ENCODE measurements at regions not wholly inside any gene's neighbourhood (a gene's known extent, or its start where the extent isn't known, plus 50 kb on each side); places are given as distances from the start of the nearest gene placed in this dataset.

GRCh38 chr4:176897226-176897625 lies 104.5 kb upstream of the VEGFC start:
- no peaks in the 10 kb centered on the region for H3K36me3 ChIP-seq (ENCODE audit: insufficient read depth, low read length)
- H3K4me3 ChIP-seq (ENCODE audit: low read length, poor library complexity, severe bottlenecking) = no peak overlapping the region
- TF ChIP-seq EZH2phosphoT487 (IDR thresholded peaks at IDR 0.05; ENCODE audit: borderline replicate concordance) (no peak), CTCF (conservative IDR thresholded peaks at IDR 0.05; ENCODE audit: low read length) (no peak)
- no peak overlapping the region for H2AFZ ChIP-seq (ENCODE audit: low read length)
- no peaks in the 10 kb centered on the region for H3K79me2 ChIP-seq (ENCODE audit: insufficient read depth, low read length)
- no peaks in the 10 kb centered on the region for H3F3A ChIP-seq (ENCODE audit: low read depth)
- no peaks in the 10 kb centered on the region for H3K4me1 ChIP-seq (ENCODE audit: insufficient read depth, low read length, poor library complexity, severe bottlenecking)
- no peaks in the 10 kb centered on the region for H4K20me1 ChIP-seq (ENCODE audit: insufficient read depth, low read length, poor library complexity, severe bottlenecking)
- H3K9ac ChIP-seq (ENCODE audit: low read depth, low read length, poor library complexity, severe bottlenecking) = no peak overlapping the region
- H3K9me2 ChIP-seq (replicated peaks; ENCODE audit: low read depth, low read length) = no peaks in the 10 kb centered on the region
- H3K4me2 ChIP-seq (ENCODE audit: low read depth, low read length, poor library complexity, severe bottlenecking) = no peak overlapping the region
- no peaks in the 10 kb centered on the region for H3K9me3 ChIP-seq (ENCODE audit: insufficient read depth, low read depth, low read length)
- H3K27me3 ChIP-seq (ENCODE audit: insufficient read depth, low read length, poor library complexity, severe bottlenecking) = no peaks in the 10 kb centered on the region

GRCh38 chr4:176898791-176899190 lies 106.1 kb upstream of the VEGFC start:
- H2AFZ ChIP-seq (ENCODE audit: low read length) = no peak overlapping the region
- H3F3A ChIP-seq (ENCODE audit: low read depth) = no peaks in the 10 kb centered on the region
- no peaks in the 10 kb centered on the region for H3K9me2 ChIP-seq (replicated peaks; ENCODE audit: low read depth, low read length)
- H3K4me3 ChIP-seq (ENCODE audit: low read length, poor library complexity, severe bottlenecking) = no peak overlapping the region
- no peaks in the 10 kb centered on the region for H3K4me1 ChIP-seq (ENCODE audit: insufficient read depth, low read length, poor library complexity, severe bottlenecking)
- H3K27me3 ChIP-seq (ENCODE audit: insufficient read depth, low read length, poor library complexity, severe bottlenecking) = no peaks in the 10 kb centered on the region
- TF ChIP-seq CTCF (conservative IDR thresholded peaks at IDR 0.05; ENCODE audit: low read length) (no peak), EZH2phosphoT487 (IDR thresholded peaks at IDR 0.05; ENCODE audit: borderline replicate concordance) (no peak)
- no peak overlapping the region for H3K4me2 ChIP-seq (ENCODE audit: low read depth, low read length, poor library complexity, severe bottlenecking)
- H3K9ac ChIP-seq (ENCODE audit: low read depth, low read length, poor library complexity, severe bottlenecking) = no peak overlapping the region
- no peaks in the 10 kb centered on the region for H3K9me3 ChIP-seq (ENCODE audit: insufficient read depth, low read depth, low read length)
- no peaks in the 10 kb centered on the region for H3K79me2 ChIP-seq (ENCODE audit: insufficient read depth, low read length)
- no peaks in the 10 kb centered on the region for H3K36me3 ChIP-seq (ENCODE audit: insufficient read depth, low read length)
- no peaks in the 10 kb centered on the region for H4K20me1 ChIP-seq (ENCODE audit: insufficient read depth, low read length, poor library complexity, severe bottlenecking)

- no peak overlapping the region for H3K4me2 ChIP-seq (ENCODE audit: low read depth, low read length, poor library complexity, severe bottlenecking)
- no peak overlapping the region for H3K9ac ChIP-seq (ENCODE audit: low read depth, low read length, poor library complexity, severe bottlenecking)
- no peak overlapping the region for H3K4me3 ChIP-seq (ENCODE audit: low read length, poor library complexity, severe bottlenecking)
- H3K79me2 ChIP-seq (ENCODE audit: insufficient read depth, low read length) = no peaks in the 10 kb centered on the region
- H3K9me2 ChIP-seq (replicated peaks; ENCODE audit: low read depth, low read length) = no peaks in the 10 kb centered on the region
- TF ChIP-seq CTCF (conservative IDR thresholded peaks at IDR 0.05; ENCODE audit: low read length) (no peak), EZH2phosphoT487 (IDR thresholded peaks at IDR 0.05; ENCODE audit: borderline replicate concordance) (no peak)
- H3K27me3 ChIP-seq (ENCODE audit: insufficient read depth, low read length, poor library complexity, severe bottlenecking) = no peaks in the 10 kb centered on the region
- no peaks in the 10 kb centered on the region for H4K20me1 ChIP-seq (ENCODE audit: insufficient read depth, low read length, poor library complexity, severe bottlenecking)
- no peak overlapping the region for H2AFZ ChIP-seq (ENCODE audit: low read length)
- H3K4me1 ChIP-seq (ENCODE audit: insufficient read depth, low read length, poor library complexity, severe bottlenecking) = no peaks in the 10 kb centered on the region
- H3K36me3 ChIP-seq (ENCODE audit: insufficient read depth, low read length) = no peaks in the 10 kb centered on the region
- no peaks in the 10 kb centered on the region for H3K9me3 ChIP-seq (ENCODE audit: insufficient read depth, low read depth, low read length)
- no peaks in the 10 kb centered on the region for H3F3A ChIP-seq (ENCODE audit: low read depth)
These were observed 110.1 kb upstream of the VEGFC start for GRCh38 chr4:176902710-176903323.

All from Loucy (cell line).